ENCODE measurements at regions not wholly inside any gene's neighbourhood (a gene's known extent, or its start where the extent isn't known, plus 50 kb on each side); places are given as distances from the start of the nearest gene placed in this dataset.

DNA sequence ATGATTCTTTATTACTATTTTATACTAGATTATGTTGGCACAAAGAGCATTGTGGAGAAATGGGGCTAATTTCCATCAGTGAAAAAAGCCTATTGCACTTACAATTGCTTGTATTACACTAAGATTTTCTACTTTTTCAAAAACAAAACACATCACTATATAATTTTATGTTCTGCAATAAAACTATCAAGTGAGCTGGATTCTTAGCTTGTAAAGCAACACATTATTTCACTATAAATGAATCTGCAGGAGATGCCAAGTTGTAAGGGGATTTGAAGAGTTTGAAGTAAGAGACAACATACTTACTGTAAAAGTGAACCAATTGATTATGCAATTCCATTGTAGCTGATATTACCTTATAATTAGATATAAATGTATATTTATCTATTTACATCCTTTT is 333.3 kb upstream of the SEMA3D start:
- Histone ChIP-seq H3K4me3 (no peak overlapping the region), H3K27ac (ENCODE audit: low read depth in 1 of 2, low read length in 1 of 2) (no peak overlapping the region), H3K27me3 (ENCODE audit: control insufficient read depth in 3 of 3, insufficient read depth in 3 of 3, low read length in 2 of 3) (no peaks in the 10 kb centered on the region), H3K9me3 (ENCODE audit: control insufficient read depth in 4 of 4, insufficient read depth in 3 of 4, low read length in 3 of 4) (no peaks in the 10 kb centered on the region), H3K4me1 (ENCODE audit: control insufficient read depth in 5 of 5, insufficient read depth in 5 of 5, low read length in 5 of 5) (peaks cover 0 to 22% (median 0%) of the 10 kb centered on the region in 5 donors), H3K9ac (ENCODE audit: insufficient read depth in 1 of 2, low read length in 2 of 2) (no peak overlapping the region), H3K36me3 (ENCODE audit: control insufficient read depth in 4 of 4, insufficient read depth in 4 of 4, low read length in 4 of 4) (no peaks in the 10 kb centered on the region)
- ATAC-seq (ENCODE audit: insufficient read depth, low FRiP score) (no peak), DNase-seq (peak in 1 of 3 donors; percentile 13)
- TF ChIP-seq, protein P1, sequence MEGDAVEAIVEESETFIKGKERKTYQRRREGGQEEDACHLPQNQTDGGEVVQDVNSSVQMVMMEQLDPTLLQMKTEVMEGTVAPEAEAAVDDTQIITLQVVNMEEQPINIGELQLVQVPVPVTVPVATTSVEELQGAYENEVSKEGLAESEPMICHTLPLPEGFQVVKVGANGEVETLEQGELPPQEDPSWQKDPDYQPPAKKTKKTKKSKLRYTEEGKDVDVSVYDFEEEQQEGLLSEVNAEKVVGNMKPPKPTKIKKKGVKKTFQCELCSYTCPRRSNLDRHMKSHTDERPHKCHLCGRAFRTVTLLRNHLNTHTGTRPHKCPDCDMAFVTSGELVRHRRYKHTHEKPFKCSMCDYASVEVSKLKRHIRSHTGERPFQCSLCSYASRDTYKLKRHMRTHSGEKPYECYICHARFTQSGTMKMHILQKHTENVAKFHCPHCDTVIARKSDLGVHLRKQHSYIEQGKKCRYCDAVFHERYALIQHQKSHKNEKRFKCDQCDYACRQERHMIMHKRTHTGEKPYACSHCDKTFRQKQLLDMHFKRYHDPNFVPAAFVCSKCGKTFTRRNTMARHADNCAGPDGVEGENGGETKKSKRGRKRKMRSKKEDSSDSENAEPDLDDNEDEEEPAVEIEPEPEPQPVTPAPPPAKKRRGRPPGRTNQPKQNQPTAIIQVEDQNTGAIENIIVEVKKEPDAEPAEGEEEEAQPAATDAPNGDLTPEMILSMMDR (IDR thresholded peaks at IDR 0.05; ENCODE audit: control extremely low read depth, extremely low read depth) = no peak

DNA sequence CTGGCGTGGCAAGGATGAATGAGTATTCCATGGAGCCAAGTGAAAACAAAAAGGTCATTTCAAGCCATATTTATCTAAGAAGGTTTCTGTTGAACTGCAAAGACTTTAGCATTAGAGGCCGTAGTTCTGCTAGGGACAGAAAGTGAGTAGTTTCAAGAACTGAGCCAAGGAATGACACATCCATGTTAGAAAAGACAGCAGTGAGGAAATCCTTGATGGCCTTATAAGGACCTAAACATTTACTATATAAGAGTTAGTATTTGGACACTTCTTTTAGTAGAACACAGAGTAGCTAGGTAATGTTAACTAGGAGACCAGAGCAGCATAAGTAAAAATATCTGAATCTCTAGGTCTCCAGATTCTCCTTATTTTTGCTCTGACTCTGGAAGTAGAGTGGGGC is 329.8 kb upstream of the SEMA3D start:
- no peaks in the 10 kb centered on the region for H3K36me3 ChIP-seq (ENCODE audit: control insufficient read depth in 4 of 4, insufficient read depth in 4 of 4, low read length in 4 of 4)
- no peak for DNase-seq
- no peak for ATAC-seq (ENCODE audit: insufficient read depth, low FRiP score)
- no peak overlapping the region for H3K27ac ChIP-seq (ENCODE audit: low read depth in 1 of 2, low read length in 1 of 2)
- TF ChIP-seq, protein P1 (IDR thresholded peaks at IDR 0.05; ENCODE audit: control extremely low read depth, extremely low read depth) = no peak
- no peak overlapping the region for H3K9ac ChIP-seq (ENCODE audit: insufficient read depth in 1 of 2, low read length in 2 of 2)
- 88% methylated on average over 2 of the region's 2 CpGs for WGBS, 2 donors
- no peaks in the 10 kb centered on the region for H3K27me3 ChIP-seq (ENCODE audit: control insufficient read depth in 3 of 3, insufficient read depth in 3 of 3, low read length in 2 of 3)
- H3K4me1 ChIP-seq (ENCODE audit: control insufficient read depth in 5 of 5, insufficient read depth in 5 of 5, low read length in 5 of 5) = peaks cover 0 to 18% (median 0%) of the 10 kb centered on the region in 5 donors
- no peak overlapping the region for H3K4me3 ChIP-seq
- no peaks in the 10 kb centered on the region for H3K9me3 ChIP-seq (ENCODE audit: control insufficient read depth in 4 of 4, insufficient read depth in 3 of 4, low read length in 3 of 4)

DNA sequence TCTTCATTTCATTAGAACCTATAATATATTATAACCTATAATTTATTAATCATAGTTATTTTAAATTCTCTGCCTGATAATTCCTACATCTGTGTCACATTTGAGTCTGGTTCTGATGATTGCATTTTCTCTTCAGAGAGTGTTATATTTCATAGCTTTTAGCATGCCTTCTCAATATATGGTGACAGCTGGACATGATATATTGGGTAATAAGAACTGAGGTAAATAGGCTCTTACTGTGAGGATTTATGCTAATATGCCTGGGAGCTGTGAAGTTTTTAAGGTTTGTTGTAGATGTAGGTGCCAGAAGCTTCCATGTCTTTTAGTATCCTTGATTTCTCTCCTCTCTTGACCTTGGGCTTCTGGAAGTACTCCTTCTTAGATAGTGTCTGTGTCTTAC is 325.9 kb upstream of the SEMA3D start:
- ATAC-seq (ENCODE audit: insufficient read depth, low FRiP score) (no peak), DNase-seq (no peak)
- TF ChIP-seq, protein P1 (IDR thresholded peaks at IDR 0.05; ENCODE audit: control extremely low read depth, extremely low read depth) = no peak
- H3K27ac ChIP-seq (ENCODE audit: low read depth in 1 of 2, low read length in 1 of 2) = no peak overlapping the region
- H3K36me3 ChIP-seq (ENCODE audit: control insufficient read depth in 4 of 4, insufficient read depth in 4 of 4, low read length in 4 of 4) = no peaks in the 10 kb centered on the region
- H3K4me1 ChIP-seq (ENCODE audit: control insufficient read depth in 5 of 5, insufficient read depth in 5 of 5, low read length in 5 of 5) = no peaks in the 10 kb centered on the region
- no peaks in the 10 kb centered on the region for H3K9me3 ChIP-seq (ENCODE audit: control insufficient read depth in 4 of 4, insufficient read depth in 3 of 4, low read length in 3 of 4)
- H3K9ac ChIP-seq (ENCODE audit: insufficient read depth in 1 of 2, low read length in 2 of 2) = no peak overlapping the region
- H3K27me3 ChIP-seq (ENCODE audit: control insufficient read depth in 3 of 3, insufficient read depth in 3 of 3, low read length in 2 of 3) = no peaks in the 10 kb centered on the region
- H3K4me3 ChIP-seq = no peak overlapping the region

DNA sequence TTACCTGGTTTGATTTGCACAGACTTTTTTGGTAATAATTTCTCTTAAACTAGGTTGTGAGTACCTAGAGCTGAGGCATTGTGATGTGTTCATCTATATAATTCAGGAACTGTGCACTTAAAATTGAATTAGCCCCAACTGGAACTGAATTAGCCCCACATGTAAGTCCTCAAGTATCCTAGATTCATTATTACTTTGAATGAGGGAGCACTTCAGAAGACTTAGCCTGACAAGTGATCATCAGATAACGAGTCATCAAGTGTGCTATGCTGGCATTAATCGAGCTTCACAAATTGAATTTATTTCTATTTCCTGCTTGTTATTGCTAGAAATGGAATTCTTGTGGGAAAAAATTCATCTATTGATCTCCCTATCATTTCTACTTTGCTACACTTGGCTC is 323.4 kb upstream of the SEMA3D start:
- no peak for ATAC-seq (ENCODE audit: insufficient read depth, low FRiP score)
- 70 to 81% methylated on average over 2 of the region's 2 CpGs for WGBS, 2 donors
- no peak for DNase-seq
- Histone ChIP-seq H3K9ac (ENCODE audit: insufficient read depth in 1 of 2, low read length in 2 of 2) (no peak overlapping the region), H3K27ac (ENCODE audit: low read depth in 1 of 2, low read length in 1 of 2) (no peak overlapping the region), H3K9me3 (ENCODE audit: control insufficient read depth in 4 of 4, insufficient read depth in 3 of 4, low read length in 3 of 4) (no peaks in the 10 kb centered on the region), H3K4me3 (no peak overlapping the region), H3K4me1 (ENCODE audit: control insufficient read depth in 5 of 5, insufficient read depth in 5 of 5, low read length in 5 of 5) (no peaks in the 10 kb centered on the region), H3K27me3 (ENCODE audit: control insufficient read depth in 3 of 3, insufficient read depth in 3 of 3, low read length in 2 of 3) (no peaks in the 10 kb centered on the region), H3K36me3 (ENCODE audit: control insufficient read depth in 4 of 4, insufficient read depth in 4 of 4, low read length in 4 of 4) (no peaks in the 10 kb centered on the region)
- TF ChIP-seq, protein P1 (IDR thresholded peaks at IDR 0.05; ENCODE audit: control extremely low read depth, extremely low read depth) = no peak
